NT2/D1 (cell line): ENCODE measurements at regions not wholly inside any gene's neighbourhood (a gene's known extent, or its start where the extent isn't known, plus 50 kb on each side); places are given as distances from the start of the nearest gene placed in this dataset.

ENCODE experiments used
- SUZ12 ChIP-seq: IDR thresholded peaks from 2 replicates; pipeline ENCODE4 v1.6.1; 2011; ENCODE audit not compliant: insufficient read length, insufficient read depth; ENCODE audit errors: extremely low read depth
- YY1 ChIP-seq: IDR thresholded peaks from 2 replicates; pipeline ENCODE4 v1.6.1; 2011; ENCODE audit not compliant: insufficient read length, insufficient read depth
- ZNF274 ChIP-seq: IDR thresholded peaks from 2 replicates; pipeline ENCODE4 v1.6.1; 2011; ENCODE audit warnings: mild to moderate bottlenecking, low read depth, low read length

GRCh38 chrX:13198762-13199064 is 121.1 kb downstream of the ATXN3L start:
- TF ChIP-seq ZNF274 (no peak), YY1 (no peak), SUZ12 (no peak)
